ENCODE measurements at regions not wholly inside any gene's neighbourhood (a gene's known extent, or its start where the extent isn't known, plus 50 kb on each side); places are given as distances from the start of the nearest gene placed in this dataset.

DNA sequence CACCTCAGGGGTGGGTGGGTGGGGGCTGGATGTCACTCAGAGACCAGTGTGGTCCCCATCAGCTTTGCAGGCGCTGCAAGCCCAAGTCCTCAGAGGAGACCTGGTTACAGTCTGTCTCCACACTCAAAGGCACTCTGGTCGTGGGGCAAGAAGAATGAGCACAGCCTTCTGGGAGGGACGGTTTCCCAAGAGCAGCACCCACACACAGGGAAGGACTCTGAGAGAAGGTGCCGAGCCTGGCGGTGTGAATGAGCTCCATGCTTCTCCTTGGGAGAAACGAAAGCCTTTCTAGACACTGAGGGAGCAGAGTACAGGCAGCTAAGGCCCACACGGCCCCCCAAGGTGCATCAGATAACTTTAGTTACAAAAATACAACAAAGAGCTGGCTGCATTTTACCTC lies 473.6 kb downstream of the FOXO1 start:
- TF ChIP-seq, protein P1, sequence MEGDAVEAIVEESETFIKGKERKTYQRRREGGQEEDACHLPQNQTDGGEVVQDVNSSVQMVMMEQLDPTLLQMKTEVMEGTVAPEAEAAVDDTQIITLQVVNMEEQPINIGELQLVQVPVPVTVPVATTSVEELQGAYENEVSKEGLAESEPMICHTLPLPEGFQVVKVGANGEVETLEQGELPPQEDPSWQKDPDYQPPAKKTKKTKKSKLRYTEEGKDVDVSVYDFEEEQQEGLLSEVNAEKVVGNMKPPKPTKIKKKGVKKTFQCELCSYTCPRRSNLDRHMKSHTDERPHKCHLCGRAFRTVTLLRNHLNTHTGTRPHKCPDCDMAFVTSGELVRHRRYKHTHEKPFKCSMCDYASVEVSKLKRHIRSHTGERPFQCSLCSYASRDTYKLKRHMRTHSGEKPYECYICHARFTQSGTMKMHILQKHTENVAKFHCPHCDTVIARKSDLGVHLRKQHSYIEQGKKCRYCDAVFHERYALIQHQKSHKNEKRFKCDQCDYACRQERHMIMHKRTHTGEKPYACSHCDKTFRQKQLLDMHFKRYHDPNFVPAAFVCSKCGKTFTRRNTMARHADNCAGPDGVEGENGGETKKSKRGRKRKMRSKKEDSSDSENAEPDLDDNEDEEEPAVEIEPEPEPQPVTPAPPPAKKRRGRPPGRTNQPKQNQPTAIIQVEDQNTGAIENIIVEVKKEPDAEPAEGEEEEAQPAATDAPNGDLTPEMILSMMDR (IDR thresholded peaks at IDR 0.05) = no peak

DNA sequence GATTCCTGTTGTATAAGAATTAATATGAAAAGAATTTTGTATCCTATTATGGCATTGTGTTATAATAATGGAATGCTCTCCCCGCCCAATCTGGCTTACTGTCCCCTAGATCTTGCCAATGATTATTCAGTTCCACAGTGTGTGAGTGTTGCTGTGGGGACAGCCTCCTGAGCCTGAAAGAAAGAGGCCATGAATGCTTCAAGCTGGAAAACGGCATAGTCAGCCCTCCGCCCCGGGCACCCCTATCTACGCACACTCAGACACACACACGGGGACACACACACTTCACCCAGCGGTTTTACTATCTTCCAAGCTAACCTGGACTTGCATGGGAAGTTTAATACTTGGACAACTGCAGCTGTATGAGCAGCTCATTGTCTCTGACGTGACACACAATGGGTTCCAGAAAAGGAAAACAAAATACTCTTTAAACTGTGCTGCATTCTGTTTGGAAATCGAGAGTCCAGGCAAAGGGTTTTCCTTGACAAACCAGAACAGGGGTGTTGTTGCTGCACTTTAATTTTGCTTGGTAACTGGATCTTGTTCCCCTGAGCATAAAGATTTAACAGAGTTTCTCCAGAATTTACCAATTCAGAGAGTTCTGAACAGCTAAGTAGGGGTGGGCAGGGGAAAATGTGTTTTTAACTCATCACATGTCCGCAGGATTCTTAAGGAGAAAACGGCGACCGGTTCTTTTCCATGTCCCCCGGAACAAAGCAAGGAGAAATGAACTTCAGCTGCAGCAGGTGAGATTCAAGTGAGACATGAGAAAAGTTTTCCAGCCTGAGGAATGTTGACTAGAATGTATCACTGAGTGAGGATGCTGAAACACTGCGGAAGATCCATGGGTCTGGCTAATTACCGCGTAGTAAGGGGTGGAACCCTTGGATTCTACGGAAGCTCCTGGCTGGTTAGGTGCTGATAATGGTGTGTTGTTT lies 472.9 kb downstream of the FOXO1 start:
- TF ChIP-seq, protein P1 (IDR thresholded peaks at IDR 0.05) = no peak

DNA sequence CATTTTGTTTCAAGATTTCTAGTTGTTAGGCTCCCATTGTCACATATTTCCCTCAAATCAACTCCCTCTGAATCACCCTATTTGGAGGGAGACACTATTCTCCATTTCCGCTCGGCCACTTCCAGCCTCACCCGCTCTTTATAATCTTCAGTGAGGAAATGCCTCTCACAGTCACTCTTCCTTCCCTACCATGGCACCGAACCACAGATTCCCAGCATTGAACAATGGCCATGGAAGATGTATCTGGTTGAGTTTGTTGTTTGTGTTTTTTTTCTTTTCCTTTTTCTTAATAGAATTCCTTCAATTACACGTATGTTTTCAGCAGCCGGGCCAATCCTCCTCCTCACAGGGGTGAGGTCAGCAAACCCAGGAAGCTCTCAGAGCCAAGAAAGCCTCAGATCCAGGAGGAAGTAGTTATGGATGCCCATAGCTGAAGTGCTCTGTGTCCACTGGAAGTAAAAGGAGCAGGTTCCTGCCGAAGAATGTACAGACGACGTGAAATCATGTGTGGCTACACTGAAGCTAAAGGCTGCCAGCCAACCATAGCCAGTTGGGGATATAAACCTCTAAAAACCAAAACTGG lies 472.1 kb downstream of the FOXO1 start:
- TF ChIP-seq, protein P1 (IDR thresholded peaks at IDR 0.05) = no peak

DNA sequence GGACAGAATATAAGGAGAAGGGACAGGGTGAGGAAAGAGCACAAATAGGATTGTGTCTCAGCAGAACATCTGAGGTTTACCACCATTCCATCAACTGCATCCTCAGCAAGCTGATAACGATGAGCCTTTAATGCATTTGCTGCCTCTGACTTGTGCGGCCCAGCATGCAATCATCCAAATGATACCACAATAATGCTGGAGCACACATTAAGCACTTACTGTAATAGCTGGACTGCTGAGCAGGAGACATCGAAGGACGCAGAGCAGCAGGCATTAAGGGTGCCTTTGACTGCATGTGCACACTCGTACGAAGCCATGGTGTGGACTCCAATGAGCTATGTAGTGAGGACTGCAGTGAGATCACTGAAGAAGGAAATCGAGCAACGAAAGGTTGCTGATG lies 469.4 kb downstream of the FOXO1 start:
- TF ChIP-seq, protein P1 (IDR thresholded peaks at IDR 0.05) = no peak

DNA sequence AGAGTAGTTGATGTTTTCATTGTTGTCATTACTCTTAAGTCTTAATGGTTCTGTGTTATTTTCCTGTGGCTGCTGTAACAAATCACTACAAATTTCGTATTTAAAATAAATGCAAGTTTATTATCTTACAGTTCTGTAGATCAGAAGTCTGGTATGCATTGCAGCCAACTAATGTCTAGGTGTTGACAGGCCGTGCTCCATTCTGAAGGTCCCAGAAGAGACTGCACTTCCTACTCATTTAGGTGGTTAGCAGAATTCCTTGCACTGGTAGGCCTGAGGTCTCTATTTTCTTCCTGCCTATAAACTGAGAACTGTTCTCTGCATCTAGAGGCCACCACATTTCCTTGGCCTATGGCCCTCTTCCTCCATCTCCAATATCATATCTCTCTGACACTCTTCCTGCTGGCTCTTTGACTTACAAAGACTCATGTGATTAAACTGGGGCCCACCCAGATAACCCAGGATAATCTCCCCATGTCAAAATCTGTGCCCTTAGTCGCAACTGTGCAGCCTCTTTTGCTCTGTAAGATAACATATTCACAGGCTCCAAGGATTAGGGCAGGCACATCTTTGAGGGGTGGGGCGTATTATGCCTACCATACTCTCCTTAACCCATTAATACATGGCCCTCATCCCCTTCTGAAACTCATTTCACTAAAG lies 468.4 kb downstream of the FOXO1 start:
- TF ChIP-seq, protein P1 (IDR thresholded peaks at IDR 0.05) = no peak

DNA sequence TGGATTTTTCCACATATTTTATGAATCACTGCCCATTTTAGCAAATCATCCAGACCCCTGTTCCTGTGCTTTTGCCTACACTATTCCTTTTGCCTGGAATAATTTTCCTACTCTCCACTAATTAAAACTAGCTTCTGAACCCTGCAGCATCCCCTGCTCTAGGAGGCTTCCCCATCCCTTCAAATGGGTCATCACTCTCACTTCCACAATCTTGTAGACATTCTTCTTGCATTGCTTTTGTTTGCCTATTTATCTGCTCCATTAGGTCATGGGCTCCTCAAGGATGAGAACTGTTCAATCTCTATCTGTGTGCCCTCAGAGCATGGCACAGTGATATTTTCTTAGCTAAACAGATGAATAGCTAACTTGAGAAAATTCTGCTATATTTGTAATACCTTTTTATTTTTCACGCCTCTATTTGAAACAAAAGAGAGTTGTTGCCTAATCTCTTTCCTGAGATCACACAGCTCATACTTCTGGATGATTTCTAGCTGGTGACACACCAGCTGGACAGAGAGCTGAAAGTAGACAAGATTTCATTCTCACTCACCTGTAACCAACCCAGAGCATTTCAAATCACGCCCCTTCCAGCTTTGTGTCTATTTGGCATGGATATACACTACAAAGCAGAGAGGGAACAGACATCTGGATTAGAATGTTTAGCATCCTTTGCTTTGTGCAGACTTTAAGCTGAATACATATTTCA lies 466.0 kb downstream of the FOXO1 start:
- TF ChIP-seq, protein P1 (IDR thresholded peaks at IDR 0.05) = no peak

DNA sequence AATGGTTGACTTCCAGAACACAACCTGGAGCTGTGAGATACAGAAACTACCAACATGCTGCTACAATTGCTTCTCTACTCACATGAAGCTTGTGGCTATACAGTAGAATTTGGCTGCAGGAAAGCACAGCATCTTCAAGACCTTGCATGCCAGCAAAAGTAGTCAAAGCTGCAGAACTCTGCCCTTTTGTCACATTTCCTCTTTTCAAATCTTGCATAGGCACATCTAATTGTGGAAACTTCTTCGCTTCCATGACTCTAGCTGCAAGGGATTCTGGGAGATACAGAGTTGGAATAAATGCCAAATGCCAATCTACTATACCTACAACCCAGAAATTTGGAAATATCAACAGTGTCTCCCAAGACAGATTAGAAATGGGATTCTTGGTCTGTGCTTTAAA lies 462.2 kb downstream of the FOXO1 start:
- TF ChIP-seq, protein P1 (IDR thresholded peaks at IDR 0.05) = no peak
